NCI-H345 (cell line): ENCODE measurements at regions not wholly inside any gene's neighbourhood (a gene's known extent, or its start where the extent isn't known, plus 50 kb on each side); places are given as distances from the start of the nearest gene placed in this dataset.
"Not testable (repeated sequence)": the region's sequence is repeated elsewhere in the genome, so short reads cannot be mapped to it uniquely, and the experiment has no call there.

ENCODE experiments used
- DNase-seq: peaks from one replicate; lab custom pipeline; 2025; lab: John Stamatoyannopoulos, UW

GRCh38 chr14:106355007-106355791 is 828.8 kb downstream of the TMEM121 start:
- not testable (repeated sequence) for DNase-seq

GRCh38 chr14:106355881-106356642 is 829.7 kb downstream of the TMEM121 start:
- DNase-seq, result not testable (repeated sequence)

GRCh38 chr14:106356643-106356930 is 830.2 kb downstream of the TMEM121 start:
- DNase-seq, result not testable (repeated sequence)

DNA sequence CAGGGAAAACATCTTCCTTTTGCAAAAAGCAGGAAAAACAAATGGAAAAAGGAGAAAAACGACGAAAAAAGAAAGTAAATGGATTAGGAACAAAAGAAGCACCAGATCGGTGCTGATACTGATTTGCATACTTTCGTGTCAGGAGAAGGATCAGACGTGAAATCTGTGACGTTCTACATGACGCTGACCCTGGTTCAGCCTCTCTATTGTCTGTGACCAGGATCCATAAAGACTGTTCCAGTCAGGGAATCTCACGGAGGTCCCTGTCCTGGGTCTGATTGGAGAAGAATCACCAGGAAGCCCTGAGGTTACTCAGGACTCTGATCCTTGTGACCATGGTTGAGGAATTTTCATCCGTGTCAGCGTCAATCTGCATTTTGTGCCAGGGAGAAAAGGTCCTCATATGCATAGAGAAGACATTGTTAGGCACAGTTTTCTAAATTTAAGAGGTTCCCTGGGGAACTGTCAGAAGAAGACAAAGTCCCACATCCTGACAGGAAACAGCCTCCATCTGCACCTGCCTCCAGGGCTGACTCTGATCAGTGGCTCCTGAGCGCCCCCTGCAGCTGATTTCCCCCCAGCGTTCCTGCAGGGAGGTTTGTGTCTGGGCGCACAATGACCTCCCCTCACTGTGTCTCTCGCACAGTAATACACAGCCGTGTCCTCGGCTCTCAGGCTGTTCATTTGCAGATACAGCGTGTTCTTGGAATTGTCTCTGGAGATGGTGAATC is 832.9 kb downstream of the TMEM121 start:
- not testable (repeated sequence) for DNase-seq

GRCh38 chr14:106365371-106365770 is 839.0 kb downstream of the TMEM121 start:
- not testable (repeated sequence) for DNase-seq

DNA sequence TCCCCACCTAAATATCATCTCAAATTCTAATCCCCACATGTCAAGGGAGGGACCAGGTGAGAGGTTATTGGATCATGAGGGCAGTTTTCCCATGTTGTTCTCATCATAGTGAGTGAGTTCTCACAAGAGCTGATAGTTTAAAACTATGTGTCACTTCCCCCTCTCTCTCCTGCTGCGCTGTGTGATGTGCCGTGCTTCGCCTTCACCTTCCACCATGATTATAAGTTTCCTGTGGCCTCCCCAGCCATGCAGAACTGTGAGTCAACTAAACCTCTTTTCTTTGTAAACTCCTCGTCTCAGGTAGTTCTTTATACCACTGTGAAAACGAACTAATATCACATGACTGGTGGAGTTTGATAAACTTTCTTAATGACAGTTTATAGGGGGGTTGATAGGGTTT is 839.5 kb downstream of the TMEM121 start:
- DNase-seq, result not testable (repeated sequence)

DNA sequence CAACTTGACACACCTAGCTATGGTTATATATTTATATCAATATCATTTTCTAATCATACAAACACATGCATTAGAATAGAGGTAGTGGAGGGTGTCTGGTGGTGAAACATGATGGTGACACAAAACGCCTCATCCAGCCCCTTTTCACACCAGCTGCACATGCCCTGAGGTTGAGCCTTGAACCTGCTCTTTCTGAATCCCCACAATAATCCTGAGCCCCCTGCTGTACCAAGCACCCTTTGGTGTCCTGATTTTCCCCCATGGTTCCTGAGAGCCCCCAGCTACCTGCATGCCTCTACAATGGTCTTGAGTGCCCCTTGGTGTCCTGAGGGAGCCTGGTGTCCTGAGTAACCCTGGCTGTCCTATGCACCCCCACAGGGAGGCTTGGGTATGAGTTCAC is 840.6 kb downstream of the TMEM121 start:
- not testable (repeated sequence) for DNase-seq

GRCh38 chr14:106369456-106369855 is 843.1 kb downstream of the TMEM121 start:
- not testable (repeated sequence) for DNase-seq

DNA sequence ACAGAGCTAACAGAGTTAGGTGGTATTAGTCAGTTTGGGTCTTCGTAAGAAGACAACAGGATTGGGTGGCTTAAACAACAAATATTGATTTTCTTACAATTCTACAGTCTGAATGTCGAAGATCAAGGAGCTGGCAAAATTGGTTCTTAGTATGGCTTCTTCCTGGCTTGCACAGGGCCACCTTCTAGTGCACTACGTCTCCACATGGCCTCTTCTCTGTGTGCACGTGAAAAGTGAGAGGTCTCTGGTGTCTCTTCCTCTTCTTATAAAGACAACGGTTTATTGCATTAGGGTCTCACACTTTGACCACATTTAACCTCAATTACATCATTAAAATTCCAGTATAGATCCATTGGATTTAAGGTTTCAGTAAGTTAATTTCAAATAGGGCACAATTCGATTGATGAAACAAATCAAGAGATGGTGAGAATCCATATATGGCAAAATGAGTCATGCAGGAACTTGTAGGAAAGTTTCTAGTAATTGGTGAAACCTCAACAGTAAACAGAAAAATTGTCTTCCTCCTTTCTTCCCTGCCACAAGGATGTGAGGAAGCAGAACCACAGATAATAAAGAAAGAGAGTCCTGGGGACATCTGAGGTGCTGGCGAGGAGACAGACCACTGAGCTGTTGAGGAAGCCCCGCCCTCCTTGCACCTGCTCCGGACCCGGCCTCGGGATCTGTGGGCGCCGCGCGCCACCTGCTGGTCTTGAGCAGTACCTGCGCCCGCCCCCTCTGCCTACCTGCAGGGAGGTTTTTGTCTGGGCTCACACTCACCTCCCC is 846.7 kb downstream of the TMEM121 start:
- peak; percentile 69 for DNase-seq

GRCh38 chr14:106373653-106374110 is 847.3 kb downstream of the TMEM121 start:
- DNase-seq, result not testable (repeated sequence)

- no peak for DNase-seq
Observed at GRCh38 chr14:106377432-106377831, 851.0 kb downstream of the TMEM121 start.

DNA sequence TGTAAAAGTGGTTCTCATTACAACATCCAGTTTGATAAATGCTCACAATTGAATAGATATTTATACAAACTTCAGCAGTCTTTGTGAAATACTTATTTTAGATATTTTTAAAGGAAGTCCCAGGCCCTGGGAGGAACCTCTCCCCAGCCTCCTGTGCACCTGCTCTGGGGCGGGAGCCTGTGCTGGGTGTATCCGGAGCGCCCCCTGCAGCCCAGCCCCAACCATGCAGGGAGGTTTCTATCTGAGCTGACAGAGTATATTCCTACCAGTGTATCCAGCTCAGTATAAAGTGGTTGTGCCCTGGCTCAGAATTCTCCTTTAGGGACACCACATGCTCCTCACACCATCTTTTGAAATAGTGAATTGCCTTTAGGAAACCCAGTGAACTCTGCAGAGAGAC is 851.8 kb downstream of the TMEM121 start:
- no peak for DNase-seq

- DNase-seq, result no peak
Observed at GRCh38 chr14:106380740-106381139, 854.4 kb downstream of the TMEM121 start.

DNA sequence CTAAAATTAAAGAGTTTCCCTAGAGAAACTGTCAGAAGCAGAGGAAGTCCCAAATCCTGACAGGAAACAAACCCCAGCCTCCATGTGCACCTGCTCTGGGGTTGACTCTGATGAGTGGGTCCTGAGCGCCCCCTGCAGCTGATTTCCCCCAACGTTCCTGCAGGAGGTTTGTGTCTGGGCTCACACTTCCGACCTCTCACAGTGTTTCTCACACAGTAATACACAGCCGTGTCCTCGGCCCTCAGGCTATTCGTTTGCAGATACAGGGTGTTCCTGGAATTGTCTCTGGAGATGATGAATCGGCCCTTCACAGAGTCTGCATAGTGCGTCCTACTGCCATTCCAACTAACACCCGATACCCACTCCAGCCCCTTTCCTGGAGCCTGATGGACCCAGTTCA is 862.8 kb downstream of the TMEM121 start:
- not testable (repeated sequence) for DNase-seq

GRCh38 chr14:106390401-106390800 is 864.0 kb downstream of the TMEM121 start:
- DNase-seq, result no peak

GRCh38 chr14:106390947-106391346 is 864.6 kb downstream of the TMEM121 start:
- no peak for DNase-seq

GRCh38 chr14:106393742-106394141 is 867.4 kb downstream of the TMEM121 start:
- DNase-seq, result no peak

DNA sequence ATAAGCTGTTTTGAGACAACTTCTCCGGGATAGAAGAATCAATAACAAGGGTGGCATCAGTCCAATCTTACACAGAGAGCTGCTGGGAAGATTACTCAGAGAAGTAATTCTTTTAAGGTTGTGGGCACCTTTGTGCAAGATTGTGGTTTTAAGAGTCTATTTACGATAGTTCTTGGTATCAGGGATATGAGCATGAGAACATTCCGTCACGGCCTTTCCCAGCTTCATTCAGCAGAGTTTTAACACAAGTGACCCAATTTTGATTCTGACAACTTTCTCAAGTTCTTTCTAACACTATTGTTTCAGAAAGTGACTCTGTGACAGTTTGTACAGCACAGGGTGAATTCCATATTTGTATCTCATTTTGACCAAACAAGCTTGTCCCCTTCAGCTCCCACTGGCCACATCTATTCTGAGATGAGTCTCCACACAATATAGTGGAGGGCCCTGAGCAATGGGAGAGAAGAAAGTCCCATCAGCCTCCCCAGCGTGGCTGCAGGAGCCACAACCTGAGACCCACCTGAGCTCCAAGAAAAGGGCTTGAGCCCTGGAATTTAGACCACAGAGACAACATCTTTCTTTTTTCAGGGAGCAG is 869.2 kb downstream of the TMEM121 start:
- DNase-seq, result no peak

GRCh38 chr14:106396999-106397398 is 870.6 kb downstream of the TMEM121 start:
- no peak for DNase-seq

DNA sequence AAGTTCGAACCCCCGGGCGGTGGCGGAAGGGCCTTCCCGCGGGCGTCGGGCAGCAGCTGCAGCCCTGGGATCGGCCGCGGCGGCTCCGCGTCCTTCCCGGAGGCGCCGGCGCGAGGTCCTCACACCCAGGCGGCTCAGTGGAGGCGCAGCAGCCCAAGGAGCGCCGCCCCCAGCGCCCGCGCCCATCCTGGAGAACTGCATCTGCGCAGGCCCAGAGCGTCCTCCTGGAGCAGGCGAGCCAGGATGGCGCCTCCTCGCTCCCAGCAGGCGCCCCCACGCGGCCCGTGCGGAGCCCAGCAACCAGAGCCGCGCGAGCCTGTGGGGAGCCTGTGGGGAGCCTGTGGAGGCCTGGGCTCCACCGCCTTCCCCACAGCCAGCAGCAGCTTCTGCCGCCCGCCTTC is 872.5 kb downstream of the TMEM121 start:
- not testable (repeated sequence) for DNase-seq

DNA sequence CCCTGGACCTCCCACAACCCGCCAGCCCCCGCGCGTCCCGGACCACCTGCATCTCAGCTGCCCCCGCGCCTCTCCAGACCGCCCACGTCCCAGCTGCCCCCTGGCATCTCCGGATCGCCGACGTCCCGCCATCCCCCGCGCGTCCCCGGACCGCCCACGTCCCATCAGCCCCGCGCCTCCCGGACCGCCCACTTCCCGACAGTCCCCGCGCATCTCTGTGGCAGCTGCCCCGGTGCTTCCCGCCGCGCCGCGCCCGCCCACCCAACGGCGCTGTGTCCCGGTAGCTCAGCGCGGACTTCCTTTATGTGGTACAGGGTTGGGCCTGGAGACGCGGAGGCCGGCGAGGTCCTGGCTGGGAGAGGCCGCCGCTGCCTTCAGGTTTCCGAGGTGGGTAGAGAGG is 874.9 kb downstream of the TMEM121 start:
- DNase-seq, result not testable (repeated sequence)
